ENCODE measurements at regions not wholly inside any gene's neighbourhood (a gene's known extent, or its start where the extent isn't known, plus 50 kb on each side); places are given as distances from the start of the nearest gene placed in this dataset.
"Not testable (repeated sequence)": the region's sequence is repeated elsewhere in the genome, so short reads cannot be mapped to it uniquely, and the experiment has no call there.

DNA sequence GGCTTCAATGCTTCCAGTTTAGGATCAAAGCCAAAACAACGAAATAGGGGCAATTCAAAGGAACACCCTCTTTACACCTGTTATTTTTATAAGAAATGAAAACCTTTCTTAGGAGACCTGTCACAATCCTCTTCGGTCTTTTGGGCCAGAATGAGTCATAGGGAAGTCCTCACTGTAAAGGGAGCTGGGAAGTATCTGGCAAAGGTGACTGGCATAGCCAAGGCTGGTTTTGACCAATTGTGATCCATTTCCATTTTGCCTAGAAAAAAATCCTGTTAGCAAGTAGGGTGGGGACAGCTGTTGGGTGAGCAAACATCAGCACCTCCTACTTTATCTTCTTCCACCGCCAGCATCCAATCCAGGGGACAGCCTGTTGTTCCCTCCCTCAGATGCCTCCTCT, 343.2 kb upstream of the SULF2 start:
- Histone ChIP-seq H3K4me3 (ENCODE audit: low read depth, low read length) (no peak overlapping the region), H3K9me3 (ENCODE audit: severe bottlenecking) (peaks cover 6% of the 10 kb centered on the region), H3K27me3 (ENCODE audit: insufficient read depth, low read depth, severe bottlenecking) (no peaks in the 10 kb centered on the region), H3K36me3 (no peaks in the 10 kb centered on the region), H3K27ac (no peak overlapping the region)
- no peak for DNase-seq
- TF ChIP-seq, protein P1, sequence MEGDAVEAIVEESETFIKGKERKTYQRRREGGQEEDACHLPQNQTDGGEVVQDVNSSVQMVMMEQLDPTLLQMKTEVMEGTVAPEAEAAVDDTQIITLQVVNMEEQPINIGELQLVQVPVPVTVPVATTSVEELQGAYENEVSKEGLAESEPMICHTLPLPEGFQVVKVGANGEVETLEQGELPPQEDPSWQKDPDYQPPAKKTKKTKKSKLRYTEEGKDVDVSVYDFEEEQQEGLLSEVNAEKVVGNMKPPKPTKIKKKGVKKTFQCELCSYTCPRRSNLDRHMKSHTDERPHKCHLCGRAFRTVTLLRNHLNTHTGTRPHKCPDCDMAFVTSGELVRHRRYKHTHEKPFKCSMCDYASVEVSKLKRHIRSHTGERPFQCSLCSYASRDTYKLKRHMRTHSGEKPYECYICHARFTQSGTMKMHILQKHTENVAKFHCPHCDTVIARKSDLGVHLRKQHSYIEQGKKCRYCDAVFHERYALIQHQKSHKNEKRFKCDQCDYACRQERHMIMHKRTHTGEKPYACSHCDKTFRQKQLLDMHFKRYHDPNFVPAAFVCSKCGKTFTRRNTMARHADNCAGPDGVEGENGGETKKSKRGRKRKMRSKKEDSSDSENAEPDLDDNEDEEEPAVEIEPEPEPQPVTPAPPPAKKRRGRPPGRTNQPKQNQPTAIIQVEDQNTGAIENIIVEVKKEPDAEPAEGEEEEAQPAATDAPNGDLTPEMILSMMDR (IDR thresholded peaks at IDR 0.05; ENCODE audit: low read depth, low read length): no peak

DNA sequence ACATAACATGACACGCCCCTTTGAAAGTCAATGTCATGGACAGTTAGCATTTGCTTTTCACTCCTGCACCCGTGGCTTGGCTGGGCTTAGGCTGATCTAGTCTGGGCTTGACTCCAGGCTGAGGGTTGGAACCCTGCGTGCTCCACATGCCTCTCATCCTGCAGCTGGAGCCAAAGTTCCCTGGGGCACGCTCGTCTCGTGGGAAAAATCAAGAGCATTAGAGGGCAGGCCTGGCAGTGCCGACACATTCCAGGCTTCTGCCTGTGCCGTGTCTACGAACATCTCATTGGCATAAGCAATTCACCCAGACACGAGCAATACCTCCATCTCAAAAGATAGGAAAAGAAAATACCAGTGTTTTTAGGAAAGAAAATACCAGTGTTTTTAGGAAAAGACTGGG, 342.7 kb upstream of the SULF2 start:
- not testable (repeated sequence) for H3K27me3 ChIP-seq (ENCODE audit: insufficient read depth, low read depth, severe bottlenecking); DNase-seq

DNA sequence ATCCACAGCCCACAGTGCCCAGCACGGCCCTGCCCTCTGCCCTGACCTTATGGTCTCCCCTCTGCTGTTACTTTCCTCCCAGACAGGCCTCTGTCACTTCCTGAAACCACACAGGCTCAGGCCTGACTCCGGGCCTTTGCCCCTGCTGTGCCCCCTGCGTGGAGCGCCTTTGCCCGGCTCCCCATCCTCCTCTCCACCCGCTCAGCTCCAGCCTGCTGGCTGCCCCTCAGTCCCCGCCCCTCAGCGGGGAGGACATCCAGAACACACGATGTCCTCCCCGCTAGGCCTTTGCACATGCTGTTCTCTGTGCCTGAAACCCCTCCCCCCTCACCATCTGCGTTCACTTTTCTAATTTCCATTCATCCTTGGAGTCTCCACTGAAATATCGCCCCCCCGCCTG, 341.9 kb upstream of the SULF2 start:
- not testable (repeated sequence) for H3K27me3 ChIP-seq (ENCODE audit: insufficient read depth, low read depth, severe bottlenecking); H3K4me3 ChIP-seq (ENCODE audit: low read depth, low read length); H3K9me3 ChIP-seq (ENCODE audit: severe bottlenecking); H3K36me3 ChIP-seq; H3K27ac ChIP-seq
- peak; percentile 54 for DNase-seq

More for the DNA sequence above, 342.7 kb upstream of the SULF2 start:
- H3K4me3 ChIP-seq (ENCODE audit: low read depth, low read length); H3K27ac ChIP-seq; H3K9me3 ChIP-seq (ENCODE audit: severe bottlenecking); H3K36me3 ChIP-seq: not testable (repeated sequence)

DNA sequence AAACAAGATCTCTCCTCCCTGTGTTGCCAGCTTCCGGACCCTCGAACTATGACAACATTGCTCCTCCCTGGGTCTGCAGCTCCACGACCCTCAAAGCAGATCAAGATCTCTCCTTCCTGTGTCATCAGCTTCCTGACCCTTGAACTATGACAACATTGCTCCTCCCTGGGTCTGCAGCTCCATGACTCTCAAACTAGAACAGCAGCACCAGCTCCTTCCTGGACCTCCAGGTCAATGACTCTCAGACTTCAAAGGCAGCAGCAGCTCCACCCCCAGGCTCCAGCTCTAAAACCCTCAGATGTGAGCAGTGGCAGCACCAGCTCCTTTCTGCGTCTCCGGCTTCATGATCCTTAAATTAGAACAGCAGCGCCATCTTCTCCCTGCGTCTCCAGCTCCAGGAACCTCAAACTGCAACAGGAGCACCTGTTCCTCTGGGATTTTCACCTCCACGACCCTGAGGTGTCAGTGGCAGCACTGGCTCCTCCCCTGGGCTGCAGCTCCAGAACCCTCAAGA, 341.0 kb upstream of the SULF2 start:
- TF ChIP-seq, protein P1 (IDR thresholded peaks at IDR 0.05; ENCODE audit: low read depth, low read length): no peak
- peak; percentile 46 for DNase-seq
- H3K9me3 ChIP-seq (ENCODE audit: severe bottlenecking): no peaks in the 10 kb centered on the region
- H3K27me3 ChIP-seq (ENCODE audit: insufficient read depth, low read depth, severe bottlenecking): no peaks in the 10 kb centered on the region
- H3K36me3 ChIP-seq: no peaks in the 10 kb centered on the region
- no peak overlapping the region for H3K27ac ChIP-seq
- no peak overlapping the region for H3K4me3 ChIP-seq (ENCODE audit: low read depth, low read length)

DNA sequence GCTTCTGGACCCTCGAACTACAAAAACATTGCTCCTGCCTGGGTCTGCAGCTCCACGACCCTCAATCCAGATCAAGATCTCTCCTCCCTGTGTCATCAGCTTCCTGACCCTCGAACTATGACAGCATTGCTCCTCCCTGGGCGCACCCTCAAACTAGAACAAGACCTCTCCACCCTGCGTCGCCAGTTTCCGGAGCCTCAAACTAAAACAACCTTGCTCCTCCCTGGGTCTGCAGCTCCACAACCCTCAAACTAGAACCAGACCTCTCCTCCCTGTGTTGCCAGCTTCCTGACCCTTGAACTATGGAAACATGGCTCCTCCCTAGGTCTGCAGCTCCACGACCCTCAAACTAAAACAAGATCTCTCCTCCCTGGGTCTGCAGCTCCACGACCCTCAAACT, 339.7 kb upstream of the SULF2 start:
- Histone ChIP-seq H3K27me3 (ENCODE audit: insufficient read depth, low read depth, severe bottlenecking) (no peaks in the 10 kb centered on the region), H3K27ac (no peak overlapping the region), H3K4me3 (ENCODE audit: low read depth, low read length) (no peak overlapping the region), H3K36me3 (no peaks in the 10 kb centered on the region), H3K9me3 (ENCODE audit: severe bottlenecking) (no peaks in the 10 kb centered on the region)
- DNase-seq: no peak
- TF ChIP-seq, protein P1 (IDR thresholded peaks at IDR 0.05; ENCODE audit: low read depth, low read length): no peak

DNA sequence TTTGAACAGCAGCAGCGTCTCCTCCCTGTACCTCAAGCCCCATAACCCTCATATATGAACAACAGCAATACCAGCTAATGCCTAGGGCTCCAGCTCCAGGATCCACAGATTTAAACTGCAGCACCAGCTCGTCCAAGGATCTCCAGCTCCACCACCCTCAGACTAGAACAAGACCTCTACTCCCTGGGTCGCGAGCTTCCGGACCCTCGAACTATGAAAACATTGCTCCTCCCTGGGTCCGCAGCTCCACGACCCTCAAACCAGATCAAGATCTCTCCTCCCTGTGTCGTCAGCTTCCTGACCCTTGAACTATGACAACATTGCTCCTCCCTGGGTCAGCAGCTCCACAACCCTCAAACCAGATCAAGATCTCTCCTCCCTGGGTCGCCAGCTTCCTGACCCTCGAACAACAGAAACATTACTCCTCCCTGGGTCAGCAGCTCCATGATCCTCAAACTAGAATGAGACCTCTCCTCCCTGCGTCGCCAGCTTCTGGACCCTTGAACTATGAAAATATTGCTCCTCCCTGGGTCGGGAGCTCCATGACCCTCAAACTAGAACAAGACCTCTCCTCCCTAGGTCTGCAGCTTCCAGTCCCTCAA, 339.0 kb upstream of the SULF2 start:
- Histone ChIP-seq H3K36me3 (no peaks in the 10 kb centered on the region), H3K27ac (no peak overlapping the region), H3K4me3 (ENCODE audit: low read depth, low read length) (no peak overlapping the region), H3K9me3 (ENCODE audit: severe bottlenecking) (no peaks in the 10 kb centered on the region), H3K27me3 (ENCODE audit: insufficient read depth, low read depth, severe bottlenecking) (no peaks in the 10 kb centered on the region)
- TF ChIP-seq, protein P1 (IDR thresholded peaks at IDR 0.05; ENCODE audit: low read depth, low read length): no peak
- DNase-seq: no peak

DNA sequence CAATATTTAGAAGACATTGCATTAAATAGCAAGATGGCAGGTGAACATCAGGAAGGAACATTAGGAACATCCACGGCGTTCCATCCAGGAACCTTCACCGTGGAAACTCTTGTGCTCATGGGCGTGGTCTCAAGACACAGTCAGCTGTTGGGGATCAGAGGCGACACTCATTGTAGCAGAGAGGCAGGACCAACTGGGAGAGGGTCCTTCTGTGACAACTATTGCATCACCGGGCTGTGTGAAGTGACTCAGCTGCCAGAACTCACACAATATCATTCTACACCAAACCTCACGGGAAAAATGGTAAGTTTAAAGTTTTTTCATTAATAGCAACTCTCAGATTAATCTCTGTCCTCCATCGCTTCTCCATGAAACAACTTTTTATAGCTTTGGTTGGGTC, 334.8 kb upstream of the SULF2 start:
- Histone ChIP-seq H3K9me3 (ENCODE audit: severe bottlenecking) (no peaks in the 10 kb centered on the region), H3K27me3 (ENCODE audit: insufficient read depth, low read depth, severe bottlenecking) (no peaks in the 10 kb centered on the region), H3K4me3 (ENCODE audit: low read depth, low read length) (no peak overlapping the region), H3K36me3 (no peaks in the 10 kb centered on the region), H3K27ac (no peak overlapping the region)
- TF ChIP-seq, protein P1 (IDR thresholded peaks at IDR 0.05; ENCODE audit: low read depth, low read length): no peak
- no peak for DNase-seq

DNA sequence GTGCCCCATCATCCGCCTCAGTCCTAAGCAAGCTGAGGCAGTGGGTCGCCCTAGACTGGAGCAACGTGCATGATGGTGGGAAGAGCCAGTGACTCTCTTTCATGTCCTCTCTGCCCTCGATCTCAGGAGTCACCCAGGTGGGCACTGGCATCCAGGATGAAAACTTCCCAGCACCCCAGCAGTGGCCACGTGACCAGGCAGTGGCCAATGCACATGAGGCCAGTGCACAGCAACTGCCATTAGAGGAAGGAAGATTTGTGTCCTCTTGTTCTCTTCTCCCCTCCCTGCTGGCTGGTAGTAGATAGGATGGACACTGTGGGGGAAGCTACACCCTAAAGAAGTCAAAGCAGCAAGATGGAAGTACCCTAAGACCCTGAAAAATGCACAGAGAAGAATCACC, 334.1 kb upstream of the SULF2 start:
- not testable (repeated sequence) for H3K4me3 ChIP-seq (ENCODE audit: low read depth, low read length); H3K27ac ChIP-seq; DNase-seq; H3K27me3 ChIP-seq (ENCODE audit: insufficient read depth, low read depth, severe bottlenecking); H3K9me3 ChIP-seq (ENCODE audit: severe bottlenecking); H3K36me3 ChIP-seq

Data from WERI-Rb-1 (cell line).